Stimulated activated CD4-positive, alpha-beta T cell treated with anti-CD3 and anti-CD28 coated beads, Interleukin-2, amount 100 ng/mL, for 24 hours (primary cell): ENCODE measurements at regions not wholly inside any gene's neighbourhood (a gene's known extent, or its start where the extent isn't known, plus 50 kb on each side); places are given as distances from the start of the nearest gene placed in this dataset.
A peak's percentile ranks its signal among the peaks of the same experiment; 100 is the strongest.

ENCODE experiments used
- DNase-seq, 2 donors: peaks; one replicate each; pipeline ENCODE4 v3.0.0-alpha.2; 2020

DNA sequence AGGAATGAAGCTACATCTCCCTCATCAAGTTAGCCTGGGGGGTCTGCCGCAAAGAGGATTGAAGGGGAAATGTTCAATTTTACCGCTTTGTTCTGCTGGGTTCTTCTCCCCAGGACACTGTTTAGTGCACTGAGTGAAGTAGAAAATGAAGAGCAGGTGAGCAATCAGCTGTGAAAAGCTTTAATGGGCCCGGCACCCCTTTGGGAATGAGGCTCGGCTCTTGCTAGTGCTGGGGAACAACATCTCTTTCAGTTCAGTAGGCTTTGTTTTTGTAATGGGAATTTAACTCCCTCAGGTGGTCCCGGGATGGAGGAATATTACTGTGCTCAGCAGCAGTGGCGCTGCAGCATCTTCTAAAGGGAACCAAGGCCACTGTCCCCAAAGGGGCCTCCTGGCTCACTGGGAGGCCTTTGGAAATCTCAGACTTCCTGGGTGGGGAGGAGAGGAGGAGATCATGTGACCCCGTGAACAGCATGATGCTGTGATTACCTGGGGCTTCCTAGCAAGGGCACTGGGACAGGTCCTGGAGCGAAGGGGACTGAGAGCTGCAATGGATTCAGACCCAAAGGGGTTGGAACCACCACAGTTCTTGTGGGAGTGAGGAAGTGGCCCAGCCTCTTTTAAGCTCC lies 85.2 kb upstream of the MAX start:
- no peak for DNase-seq

DNA sequence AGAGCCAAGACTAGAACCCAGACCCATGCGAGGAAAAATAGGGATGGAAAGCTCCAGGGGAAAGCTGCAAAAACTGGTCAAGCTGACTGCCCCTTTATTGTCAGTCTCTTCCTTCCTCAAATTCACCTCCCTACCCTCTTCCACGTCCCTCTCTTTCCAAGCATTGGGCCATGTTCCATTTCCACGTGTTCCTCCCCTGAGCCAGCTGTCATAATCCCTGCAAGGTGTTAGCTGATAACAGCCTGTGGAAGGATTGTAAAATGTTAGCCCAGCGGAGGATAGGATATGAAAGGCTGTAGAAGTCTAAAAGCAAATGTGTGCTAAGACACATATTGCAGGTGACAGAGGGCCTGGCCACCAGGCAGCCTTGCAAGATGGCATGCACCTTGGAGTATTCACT lies 88.0 kb upstream of the MAX start:
- DNase-seq, result no peak

- no peak for DNase-seq
These were observed 89.4 kb upstream of the MAX start for GRCh38 chr14:65191716-65192115.

- no peak for DNase-seq
These were observed 90.4 kb upstream of the MAX start for GRCh38 chr14:65192686-65193085.

DNA sequence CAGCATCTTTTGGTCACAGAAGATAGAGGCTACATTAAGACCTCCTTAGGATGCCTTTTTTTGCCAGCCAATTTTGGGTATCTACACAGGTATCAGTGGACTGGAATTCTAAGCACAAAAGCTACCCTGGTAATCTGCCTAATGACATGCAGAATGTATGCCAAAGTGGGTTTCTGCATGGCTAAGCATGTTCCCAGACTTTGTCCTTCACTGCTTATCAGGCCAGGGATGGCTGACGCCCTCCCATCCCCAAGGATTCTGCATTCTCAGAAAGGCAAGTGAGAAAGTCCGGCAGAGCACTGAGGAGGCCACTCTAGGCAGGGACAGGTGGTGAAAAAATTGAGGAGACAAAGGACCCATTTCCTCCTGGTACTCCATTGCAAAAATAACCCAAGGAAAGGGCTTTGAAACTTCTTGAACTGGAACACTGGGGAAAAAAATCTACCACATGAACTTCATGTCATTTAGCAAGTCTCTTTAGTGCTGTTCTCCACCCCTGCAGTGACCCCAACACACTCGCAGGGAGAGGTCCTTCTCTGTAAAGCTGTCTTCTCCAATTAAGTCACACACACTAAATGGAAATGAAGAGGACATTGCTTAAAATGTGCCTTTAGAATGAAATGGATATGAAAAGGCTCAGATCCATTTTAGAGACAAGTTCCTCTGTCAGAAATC lies 91.7 kb upstream of the MAX start:
- DNase-seq, result no peak

- DNase-seq, result no peak
These were observed 92.9 kb upstream of the MAX start for GRCh38 chr14:65195042-65195719.

DNA sequence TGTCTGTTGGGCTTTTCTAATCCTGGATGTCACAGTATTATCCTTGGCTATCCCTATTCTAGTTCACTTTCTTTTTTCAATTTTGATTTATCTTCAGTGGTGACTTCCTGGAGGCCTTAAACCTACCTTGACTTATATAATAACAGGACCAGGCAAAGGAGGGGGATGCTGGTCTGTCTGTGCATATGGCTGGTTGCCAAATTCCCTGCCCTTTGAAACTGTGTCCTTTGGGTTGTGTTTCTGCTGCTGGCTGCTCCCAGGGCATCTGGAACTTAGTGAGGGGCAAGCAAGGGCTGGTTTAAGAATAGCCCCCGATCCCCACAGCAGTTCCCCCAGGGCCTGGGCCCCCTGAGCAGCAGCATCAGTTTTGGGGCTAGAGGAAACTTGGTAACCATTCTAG lies 96.0 kb upstream of the MAX start:
- DNase-seq, result no peak

GRCh38 chr14:65200454-65200853 lies 98.1 kb upstream of the MAX start:
- DNase-seq, result no peak

DNA sequence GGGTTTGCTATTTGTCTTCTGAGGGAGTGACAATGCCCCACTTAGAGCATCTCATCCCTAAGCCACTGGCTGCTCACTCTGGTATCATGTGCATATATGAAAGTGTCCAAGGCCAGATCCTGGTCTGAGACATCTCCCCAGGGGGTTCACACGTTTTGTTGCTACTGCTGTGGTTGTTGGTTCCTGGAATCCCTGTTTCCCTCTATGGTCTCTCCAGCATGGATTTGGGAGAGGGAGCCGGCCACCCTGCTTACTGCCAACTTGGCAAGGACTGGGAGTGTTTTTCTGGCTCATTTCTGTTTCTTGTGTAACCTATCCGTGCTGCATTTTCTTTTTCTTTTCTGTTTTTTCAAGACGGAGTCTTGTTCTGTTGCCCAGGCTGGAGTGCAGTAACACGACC lies 101.3 kb upstream of the MAX start:
- DNase-seq, result no peak

GRCh38 chr14:65204056-65204455 lies 101.7 kb upstream of the MAX start:
- no peak for DNase-seq

DNA sequence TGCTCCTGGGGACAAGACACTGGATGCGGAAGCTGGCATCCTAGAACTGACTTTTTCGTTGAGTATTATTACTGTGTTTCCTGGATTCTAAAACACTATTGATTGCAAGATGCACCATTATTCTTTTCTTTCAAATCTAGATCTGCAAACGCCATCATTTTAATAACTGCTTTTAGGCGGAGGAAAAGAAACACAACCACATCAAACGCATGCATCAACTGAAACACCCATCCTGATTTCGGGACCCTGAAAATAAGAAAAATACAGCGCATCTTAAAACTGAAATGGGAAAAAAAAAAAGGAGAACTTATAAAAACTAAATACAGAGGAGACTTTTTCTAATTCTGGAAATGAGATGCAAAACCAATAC lies 103.7 kb upstream of the MAX start:
- no peak for DNase-seq

DNA sequence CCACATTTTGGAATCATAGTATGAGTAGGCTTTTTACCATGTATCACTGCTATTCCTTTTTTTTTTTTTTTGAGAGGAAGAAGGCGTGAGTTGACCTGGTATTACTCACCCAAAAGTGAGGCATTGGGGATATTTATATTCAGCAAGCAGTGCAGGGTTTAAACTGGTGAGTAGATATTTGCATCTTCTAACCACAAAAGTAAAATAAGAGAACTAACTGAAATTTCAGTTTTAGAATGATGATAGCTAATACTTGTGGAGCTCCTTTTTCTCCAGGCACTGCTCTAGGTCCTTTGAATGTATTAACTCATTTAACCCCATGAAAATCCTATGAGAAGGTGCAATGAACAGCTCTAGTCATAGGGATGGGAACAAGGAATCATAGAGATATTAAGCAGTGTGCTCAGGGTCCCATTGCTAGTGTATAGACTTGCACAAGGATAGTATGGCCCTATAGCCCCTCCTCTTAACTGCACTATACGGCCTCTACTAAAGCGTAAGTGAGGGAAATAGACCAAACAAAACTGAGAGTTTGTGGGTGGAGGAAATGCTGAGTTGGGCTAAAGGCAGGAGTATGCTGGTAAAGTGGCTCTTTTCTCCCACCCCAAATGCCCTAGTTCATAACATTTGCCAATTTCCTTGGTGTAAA lies 104.3 kb upstream of the MAX start:
- peak in 1 of 2 donors; percentile 47 for DNase-seq

DNA sequence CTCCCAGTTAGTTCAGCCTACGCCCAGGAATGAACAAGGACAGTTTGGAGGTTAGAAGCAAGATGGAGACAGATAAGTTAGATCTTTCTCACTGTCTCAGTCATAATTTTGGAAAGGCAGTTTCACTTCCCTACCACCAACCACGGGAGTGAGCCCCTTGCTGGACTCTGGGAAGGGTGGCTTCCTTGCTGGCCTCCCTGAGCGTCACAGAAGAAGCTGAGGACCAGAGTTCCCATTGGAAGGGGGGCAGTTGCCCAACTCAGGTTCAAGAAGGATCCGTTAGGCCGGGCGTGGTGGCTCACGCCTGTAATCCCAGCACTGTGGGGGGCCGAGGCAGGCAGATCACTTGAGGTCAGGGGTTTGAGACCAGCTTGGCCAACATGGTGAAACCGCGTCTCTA lies 106.2 kb upstream of the MAX start:
- DNase-seq, result no peak

- no peak for DNase-seq
These were observed 108.0 kb upstream of the MAX start for GRCh38 chr14:65210118-65210821.

DNA sequence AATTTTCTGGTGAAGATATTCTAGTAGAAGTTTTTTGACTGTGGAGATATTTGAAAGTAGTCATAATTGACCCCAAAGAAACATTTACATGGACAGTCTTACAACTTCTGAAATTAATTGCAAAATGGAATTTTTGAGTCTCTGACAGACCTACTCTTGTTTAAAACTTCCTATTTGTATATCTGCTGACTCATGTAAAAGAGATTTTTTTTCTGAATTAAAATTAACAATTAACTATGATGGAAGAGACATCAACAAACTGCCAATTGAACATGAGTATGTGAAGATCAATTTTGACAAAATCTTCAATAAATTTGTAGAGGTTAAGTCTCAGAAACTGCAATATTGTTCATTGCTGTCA lies 108.5 kb upstream of the MAX start:
- DNase-seq, result no peak

- DNase-seq, result no peak
These were observed 109.1 kb upstream of the MAX start for GRCh38 chr14:65211341-65211987.

- no peak for DNase-seq
These were observed 111.0 kb upstream of the MAX start for GRCh38 chr14:65213316-65213715.

- no peak for DNase-seq
These were observed 112.4 kb upstream of the MAX start for GRCh38 chr14:65214741-65215140.

GRCh38 chr14:65219353-65219752 lies 117.0 kb upstream of the MAX start:
- no peak for DNase-seq

GRCh38 chr14:65222440-65222858 lies 120.1 kb upstream of the MAX start:
- peak; percentile 66 to 68 for DNase-seq

GRCh38 chr14:65223636-65224035 lies 121.3 kb upstream of the MAX start:
- DNase-seq, result no peak

DNA sequence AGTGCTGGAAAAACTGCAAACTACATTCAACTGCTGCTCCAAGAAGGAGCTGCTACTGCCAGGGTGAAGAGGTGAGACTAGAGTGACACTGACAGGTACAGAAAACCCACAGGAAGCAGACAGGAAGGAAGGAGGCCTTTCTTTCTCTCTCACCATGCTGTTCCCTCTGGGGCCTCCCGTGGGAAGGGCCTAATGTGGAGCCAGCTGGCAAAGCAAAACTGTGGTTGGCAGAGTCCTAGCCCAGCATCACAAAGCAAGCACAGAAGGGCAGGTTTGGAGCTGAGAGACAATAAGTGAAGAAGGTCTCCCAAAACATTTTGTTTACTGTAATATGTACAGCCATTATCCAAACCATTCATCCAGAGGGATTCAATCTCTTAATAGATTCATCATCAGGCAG lies 122.5 kb upstream of the MAX start:
- DNase-seq, result no peak
